Astrocyte (in vitro differentiated cells and primary cell): ENCODE measurements at regions not wholly inside any gene's neighbourhood (a gene's known extent, or its start where the extent isn't known, plus 50 kb on each side); places are given as distances from the start of the nearest gene placed in this dataset.

Source experiments
- DNase-seq: peaks from one replicate; pipeline ENCODE4 v3.0.0-alpha.2; 2010; ENCODE audit warnings: low read depth
- FAIRE-seq: peaks from 2 replicates; lab custom pipeline; 2011; peaks lifted over from hg19 to GRCh38; lab: Jason Lieb, UNC
- H2AFZ ChIP-seq: 2 replicates; pipeline ENCODE4 v1.6.0; 2012; ENCODE audit warnings: low read depth, low read length, inconsistent platforms
- H3K27ac ChIP-seq: 2 replicates; pipeline ENCODE4 v1.5.1; 2011; ENCODE audit warnings: low read depth, low read length, inconsistent platforms
- H3K27me3 ChIP-seq: 2 replicates; pipeline ENCODE4 v1.6.0; 2011; ENCODE audit warnings: low read length, inconsistent platforms; ENCODE audit not compliant: insufficient read depth
- H3K36me3 ChIP-seq: 2 replicates; pipeline ENCODE4 v1.5.1; 2011; ENCODE audit warnings: low read length, inconsistent platforms; ENCODE audit not compliant: insufficient read depth
- H3K4me1 ChIP-seq: 2 replicates; pipeline ENCODE4 v1.5.1; 2011; ENCODE audit warnings: low read length, inconsistent platforms; ENCODE audit not compliant: insufficient read depth
- H3K4me2 ChIP-seq: 2 replicates; pipeline ENCODE4 v1.6.0; 2012; ENCODE audit warnings: low read length, inconsistent platforms
- H3K4me3 ChIP-seq: 2 replicates; pipeline ENCODE4 v1.5.1; 2011; ENCODE audit warnings: low read depth, mild to moderate bottlenecking, low read length, inconsistent platforms; ENCODE audit not compliant: insufficient read depth
- H3K79me2 ChIP-seq: 2 replicates; pipeline ENCODE4 v1.6.0; 2012; ENCODE audit warnings: mild to moderate bottlenecking, low read length, inconsistent platforms; ENCODE audit not compliant: insufficient read depth
- H3K9ac ChIP-seq: 2 replicates; pipeline ENCODE4 v1.6.0; 2012; ENCODE audit warnings: mild to moderate bottlenecking, low read length, inconsistent platforms
- H3K9me3 ChIP-seq: 2 replicates; pipeline ENCODE4 v1.5.1; 2012; ENCODE audit warnings: low read depth, mild to moderate bottlenecking, low read length, inconsistent platforms; ENCODE audit not compliant: insufficient read depth
- H4K20me1 ChIP-seq: 2 replicates; pipeline ENCODE4 v1.6.0; 2012; ENCODE audit warnings: low read length, inconsistent platforms; ENCODE audit not compliant: insufficient read depth
- H3K27ac Mint-ChIP-seq: one replicate; pipeline ENCODE4 v1.8.0; 2021; ENCODE audit warnings: mild to moderate bottlenecking, mixed read lengths; ENCODE audit not compliant: unreplicated experiment
- H3K27me3 Mint-ChIP-seq: one replicate; pipeline ENCODE4 v1.8.0; 2021; ENCODE audit warnings: low read depth, mixed read lengths; ENCODE audit not compliant: unreplicated experiment
- H3K36me3 Mint-ChIP-seq: one replicate; pipeline ENCODE4 v1.8.0; 2021; ENCODE audit warnings: low read depth, mixed read lengths; ENCODE audit not compliant: unreplicated experiment
- H3K4me1 Mint-ChIP-seq: one replicate; pipeline ENCODE4 v1.8.0; 2021; ENCODE audit warnings: low read depth, mixed read lengths; ENCODE audit not compliant: unreplicated experiment
- H3K4me3 Mint-ChIP-seq: one replicate; pipeline ENCODE4 v1.8.0; 2021; ENCODE audit warnings: mild to moderate bottlenecking, moderate library complexity, mixed read lengths; ENCODE audit not compliant: unreplicated experiment
- H3K9me3 Mint-ChIP-seq: one replicate; pipeline ENCODE4 v1.8.0; 2021; ENCODE audit warnings: mild to moderate bottlenecking, mixed read lengths; ENCODE audit not compliant: unreplicated experiment
- CTCF ChIP-seq: IDR thresholded peaks from 2 replicates; pipeline ENCODE4 v1.5.1; 2011; ENCODE audit warnings: low read depth, mild to moderate bottlenecking, inconsistent platforms, low read length, moderate library complexity; ENCODE audit not compliant: insufficient read depth
- EZH2 ChIP-seq: IDR thresholded peaks from 2 replicates; pipeline ENCODE4 v1.6.1; 2012; ENCODE audit warnings: mild to moderate bottlenecking, low read length, inconsistent platforms; ENCODE audit not compliant: insufficient read depth

GRCh38 chr9:120289098-120289497 is 290.9 kb downstream of the CDK5RAP2 start:
- Mint-ChIP-seq H3K27me3 (peaks cover 5% of the 10 kb centered on the region), H3K9me3 (no peaks in the 10 kb centered on the region), H3K4me3 (no peak overlapping the region), H3K36me3 (no peaks in the 10 kb centered on the region), H3K27ac (no peak overlapping the region), H3K4me1 (no peaks in the 10 kb centered on the region)
- no peaks in the 10 kb centered on the region for H3K27me3 ChIP-seq
- H3K9me3 ChIP-seq, result no peaks in the 10 kb centered on the region
- no peak for FAIRE-seq
- H3K27ac ChIP-seq, result no peak overlapping the region
- H2AFZ ChIP-seq, result no peak overlapping the region
- H3K9ac ChIP-seq, result no peak overlapping the region
- H3K79me2 ChIP-seq, result no peaks in the 10 kb centered on the region
- TF ChIP-seq CTCF (no peak), EZH2 (no peak)
- no peaks in the 10 kb centered on the region for H3K36me3 ChIP-seq
- H3K4me3 ChIP-seq, result no peak overlapping the region
- H4K20me1 ChIP-seq, result no peaks in the 10 kb centered on the region
- DNase-seq, result no peak
- no peaks in the 10 kb centered on the region for H3K4me1 ChIP-seq
- H3K4me2 ChIP-seq, result no peak overlapping the region

- Histone ChIP-seq H2AFZ (no peak overlapping the region), H4K20me1 (no peaks in the 10 kb centered on the region), H3K4me2 (no peak overlapping the region), H3K79me2 (no peaks in the 10 kb centered on the region), H3K27me3 (no peaks in the 10 kb centered on the region), H3K4me1 (no peaks in the 10 kb centered on the region), H3K9ac (no peak overlapping the region), H3K9me3 (no peaks in the 10 kb centered on the region), H3K4me3 (no peak overlapping the region), H3K27ac (no peak overlapping the region), H3K36me3 (no peaks in the 10 kb centered on the region)
- no peaks in the 10 kb centered on the region for H3K4me1 Mint-ChIP-seq
- peaks cover 6% of the 10 kb centered on the region for H3K27me3 Mint-ChIP-seq
- no peak for FAIRE-seq
- H3K27ac Mint-ChIP-seq, result no peak overlapping the region
- no peak for TF ChIP-seq EZH2
- no peak for TF ChIP-seq CTCF
- no peaks in the 10 kb centered on the region for H3K36me3 Mint-ChIP-seq
- H3K4me3 Mint-ChIP-seq, result no peak overlapping the region
- DNase-seq, result no peak
- H3K9me3 Mint-ChIP-seq, result no peaks in the 10 kb centered on the region
These were observed 293.4 kb downstream of the CDK5RAP2 start for GRCh38 chr9:120286530-120286929.

DNA sequence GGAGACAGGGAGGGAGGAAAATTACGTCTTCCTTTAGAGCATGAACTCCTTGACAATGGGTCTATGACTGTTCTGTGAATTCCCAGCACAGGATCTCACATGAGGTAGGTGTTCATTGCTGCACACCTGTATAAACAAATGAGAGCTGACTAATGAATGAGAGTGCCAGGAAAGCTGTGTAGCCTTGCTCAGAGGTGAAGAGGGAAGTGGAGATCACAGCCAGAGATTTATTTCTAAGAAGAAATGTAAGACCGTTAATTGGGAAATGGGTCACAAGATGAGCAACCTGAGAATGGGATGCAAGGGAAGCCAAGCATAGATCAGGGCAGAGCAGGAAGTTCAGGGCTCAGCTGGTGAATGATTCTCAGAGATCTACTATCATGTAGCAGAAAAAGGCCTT is 295.1 kb downstream of the CDK5RAP2 start:
- no peaks in the 10 kb centered on the region for H3K36me3 Mint-ChIP-seq
- peaks cover 6% of the 10 kb centered on the region for H3K27me3 Mint-ChIP-seq
- H3K4me2 ChIP-seq, result no peak overlapping the region
- no peak overlapping the region for H3K27ac ChIP-seq
- no peaks in the 10 kb centered on the region for H3K36me3 ChIP-seq
- no peak overlapping the region for H3K4me3 Mint-ChIP-seq
- DNase-seq, result no peak
- no peak overlapping the region for H3K4me3 ChIP-seq
- no peak for FAIRE-seq
- no peaks in the 10 kb centered on the region for H4K20me1 ChIP-seq
- H3K4me1 Mint-ChIP-seq, result no peaks in the 10 kb centered on the region
- no peaks in the 10 kb centered on the region for H3K27me3 ChIP-seq
- no peak overlapping the region for H3K9ac ChIP-seq
- H3K4me1 ChIP-seq, result no peaks in the 10 kb centered on the region
- no peak overlapping the region for H2AFZ ChIP-seq
- H3K27ac Mint-ChIP-seq, result no peak overlapping the region
- no peaks in the 10 kb centered on the region for H3K9me3 Mint-ChIP-seq
- H3K9me3 ChIP-seq, result no peaks in the 10 kb centered on the region
- TF ChIP-seq EZH2 (no peak), CTCF (no peak)
- H3K79me2 ChIP-seq, result no peaks in the 10 kb centered on the region
